ENCODE measurements at regions not wholly inside any gene's neighbourhood (a gene's known extent, or its start where the extent isn't known, plus 50 kb on each side); places are given as distances from the start of the nearest gene placed in this dataset.

GRCh38 chr11:38476808-38477575 is 1879.0 kb upstream of the RAG2 start:
- Histone ChIP-seq H3K4me3 (replicated peaks; ENCODE audit: low read depth, low read length) (no peak overlapping the region), H3K36me3 (ENCODE audit: control insufficient read depth, insufficient read depth, low read length) (no peaks in the 10 kb centered on the region), H3K27me3 (replicated peaks; ENCODE audit: control insufficient read depth, insufficient read depth, low read length) (no peaks in the 10 kb centered on the region)
- TF ChIP-seq, protein P1, sequence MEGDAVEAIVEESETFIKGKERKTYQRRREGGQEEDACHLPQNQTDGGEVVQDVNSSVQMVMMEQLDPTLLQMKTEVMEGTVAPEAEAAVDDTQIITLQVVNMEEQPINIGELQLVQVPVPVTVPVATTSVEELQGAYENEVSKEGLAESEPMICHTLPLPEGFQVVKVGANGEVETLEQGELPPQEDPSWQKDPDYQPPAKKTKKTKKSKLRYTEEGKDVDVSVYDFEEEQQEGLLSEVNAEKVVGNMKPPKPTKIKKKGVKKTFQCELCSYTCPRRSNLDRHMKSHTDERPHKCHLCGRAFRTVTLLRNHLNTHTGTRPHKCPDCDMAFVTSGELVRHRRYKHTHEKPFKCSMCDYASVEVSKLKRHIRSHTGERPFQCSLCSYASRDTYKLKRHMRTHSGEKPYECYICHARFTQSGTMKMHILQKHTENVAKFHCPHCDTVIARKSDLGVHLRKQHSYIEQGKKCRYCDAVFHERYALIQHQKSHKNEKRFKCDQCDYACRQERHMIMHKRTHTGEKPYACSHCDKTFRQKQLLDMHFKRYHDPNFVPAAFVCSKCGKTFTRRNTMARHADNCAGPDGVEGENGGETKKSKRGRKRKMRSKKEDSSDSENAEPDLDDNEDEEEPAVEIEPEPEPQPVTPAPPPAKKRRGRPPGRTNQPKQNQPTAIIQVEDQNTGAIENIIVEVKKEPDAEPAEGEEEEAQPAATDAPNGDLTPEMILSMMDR (IDR thresholded peaks at IDR 0.05; ENCODE audit: insufficient read depth, low read length, poor library complexity, severe bottlenecking) = no peak
- no peak for DNase-seq (ENCODE audit: extremely low read depth, insufficient read length)

- TF ChIP-seq, protein P1 (IDR thresholded peaks at IDR 0.05; ENCODE audit: insufficient read depth, low read length, poor library complexity, severe bottlenecking) = no peak
- Histone ChIP-seq H3K36me3 (ENCODE audit: control insufficient read depth, insufficient read depth, low read length) (no peaks in the 10 kb centered on the region), H3K4me3 (replicated peaks; ENCODE audit: low read depth, low read length) (no peak overlapping the region), H3K27me3 (replicated peaks; ENCODE audit: control insufficient read depth, insufficient read depth, low read length) (no peaks in the 10 kb centered on the region)
- no peak for DNase-seq (ENCODE audit: extremely low read depth, insufficient read length)
These were observed 1863.7 kb upstream of the RAG2 start for GRCh38 chr11:38461751-38462150.

- DNase-seq (ENCODE audit: extremely low read depth, insufficient read length) = no peak
- no peak overlapping the region for H3K4me3 ChIP-seq (replicated peaks; ENCODE audit: low read depth, low read length)
- TF ChIP-seq, protein P1 (IDR thresholded peaks at IDR 0.05; ENCODE audit: insufficient read depth, low read length, poor library complexity, severe bottlenecking) = no peak
These were observed 1862.9 kb upstream of the RAG2 start for GRCh38 chr11:38460896-38461295.

DNA sequence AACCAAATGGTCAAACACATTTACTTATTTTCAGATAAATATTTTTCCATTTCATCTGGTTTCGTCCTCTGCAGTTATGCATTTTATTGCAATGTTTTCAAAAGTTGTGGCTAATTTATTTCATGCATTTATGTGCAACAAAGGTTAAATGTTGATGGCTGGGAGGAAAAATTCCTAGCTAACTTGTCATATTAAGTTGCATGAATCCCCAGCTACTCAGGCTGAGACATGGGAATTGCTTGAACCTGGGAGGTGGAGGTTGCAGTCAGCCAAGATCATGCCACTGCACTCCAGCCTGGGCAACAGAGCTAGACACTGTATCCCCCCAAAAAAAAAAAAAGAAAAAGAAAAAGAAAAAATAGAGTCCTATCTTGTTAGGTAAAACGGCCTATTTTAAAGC is 1862.4 kb upstream of the RAG2 start:
- TF ChIP-seq, protein P1 (IDR thresholded peaks at IDR 0.05; ENCODE audit: insufficient read depth, low read length, poor library complexity, severe bottlenecking) = no peak
- H3K27me3 ChIP-seq (replicated peaks; ENCODE audit: control insufficient read depth, insufficient read depth, low read length) = no peaks in the 10 kb centered on the region
- no peak overlapping the region for H3K4me3 ChIP-seq (replicated peaks; ENCODE audit: low read depth, low read length)
- no peak for DNase-seq (ENCODE audit: extremely low read depth, insufficient read length)
- no peaks in the 10 kb centered on the region for H3K36me3 ChIP-seq (ENCODE audit: control insufficient read depth, insufficient read depth, low read length)

More at GRCh38 chr11:38460896-38461295, 1862.9 kb upstream of the RAG2 start:
- Histone ChIP-seq H3K36me3 (ENCODE audit: control insufficient read depth, insufficient read depth, low read length) (no peaks in the 10 kb centered on the region), H3K27me3 (replicated peaks; ENCODE audit: control insufficient read depth, insufficient read depth, low read length) (no peaks in the 10 kb centered on the region)

GRCh38 chr11:38456371-38456770 is 1858.3 kb upstream of the RAG2 start:
- Histone ChIP-seq H3K27me3 (replicated peaks; ENCODE audit: control insufficient read depth, insufficient read depth, low read length) (no peaks in the 10 kb centered on the region), H3K4me3 (replicated peaks; ENCODE audit: low read depth, low read length) (no peak overlapping the region), H3K36me3 (ENCODE audit: control insufficient read depth, insufficient read depth, low read length) (no peaks in the 10 kb centered on the region)
- no peak for DNase-seq (ENCODE audit: extremely low read depth, insufficient read length)
- TF ChIP-seq, protein P1 (IDR thresholded peaks at IDR 0.05; ENCODE audit: insufficient read depth, low read length, poor library complexity, severe bottlenecking) = no peak

Measured in GM06990 (cell line).